SU-DHL-6 (cell line): ENCODE measurements at regions not wholly inside any gene's neighbourhood (a gene's known extent, or its start where the extent isn't known, plus 50 kb on each side); places are given as distances from the start of the nearest gene placed in this dataset.

Experiments used
- H2AFZ ChIP-seq: fragments of 200-600 bp; sonication (generic); 2 replicates; pipeline ENCODE4 v1.6.1; 2014; ENCODE audit warnings: low read depth, mild to moderate bottlenecking, moderate library complexity, mixed read lengths, antibody characterized with exemption, low read length; ENCODE audit not compliant: severe bottlenecking
- H3F3A ChIP-seq: fragments of 200-600 bp; shearing (Covaris generic); 2 replicates; pipeline ENCODE4 v1.6.0; 2016; ENCODE audit warnings: antibody characterized with exemption, mild to moderate bottlenecking; ENCODE audit not compliant: insufficient read depth
- H3K27ac ChIP-seq: fragments of 200-600 bp; sonication (generic); 2 replicates; pipeline ENCODE4 v1.5.1; 2016; ENCODE audit warnings: low read depth, mild to moderate bottlenecking, low read length, moderate library complexity, mixed read lengths
- H3K27me3 ChIP-seq: fragments of 200-600 bp; sonication (generic), shearing (Covaris generic); 2 replicates; pipeline ENCODE4 v1.6.0; 2014; ENCODE audit warnings: mild to moderate bottlenecking, low read length
- H3K36me3 ChIP-seq: fragments of 200-600 bp; sonication (generic); 2 replicates; pipeline ENCODE4 v1.6.1; 2014; ENCODE audit warnings: mild to moderate bottlenecking, low read length, mixed read lengths
- H3K4me2 ChIP-seq: fragments of 300-600, 200-600 bp; shearing (Covaris generic), sonication (generic); 2 replicates; pipeline ENCODE4 v1.6.0; 2014; ENCODE audit warnings: low read length, low read depth, mild to moderate bottlenecking; ENCODE audit not compliant: poor library complexity, severe bottlenecking
- H3K4me3 ChIP-seq: fragments of 200-600 bp; sonication (generic); 2 replicates; pipeline ENCODE4 v1.5.1; 2014; ENCODE audit warnings: antibody characterized with exemption, low read length, mild to moderate bottlenecking, mixed read lengths; ENCODE audit not compliant: insufficient read depth, poor library complexity, severe bottlenecking
- H3K79me2 ChIP-seq: fragments of 200-600 bp; sonication (generic); 2 replicates; pipeline ENCODE4 v1.6.1; 2014; ENCODE audit warnings: mild to moderate bottlenecking, low read length, moderate library complexity; ENCODE audit not compliant: insufficient read depth
- H3K9ac ChIP-seq: fragments of 200-600 bp; sonication (generic); 2 replicates; pipeline ENCODE4 v1.7.0; 2014; ENCODE audit warnings: mild to moderate bottlenecking, low read length
- H3K9me2 ChIP-seq: fragments of 200-600 bp; sonication (generic); replicated peaks from 2 replicates; pipeline ENCODE4 v1.6.1; 2014; ENCODE audit warnings: low read length; ENCODE audit not compliant: insufficient read depth
- H3K9me3 ChIP-seq: fragments of 200-600 bp; sonication (generic); 2 replicates; pipeline ENCODE4 v1.6.1; 2014; ENCODE audit warnings: low read length, mixed read lengths; ENCODE audit not compliant: insufficient read depth
- H4K20me1 ChIP-seq: fragments of 200-600 bp; sonication (generic); 2 replicates; pipeline ENCODE4 v1.6.1; 2014; ENCODE audit warnings: low read depth, mild to moderate bottlenecking, antibody characterized with exemption, low read length, moderate library complexity, mixed read lengths
- CTCF ChIP-seq: fragments of 200-600 bp; sonication (generic); IDR thresholded peaks from one replicate; pipeline ENCODE4 v1.5.1; 2017; ENCODE audit warnings: antibody characterized with exemption, mild to moderate bottlenecking, low read length, moderate library complexity; ENCODE audit not compliant: insufficient read depth, poor library complexity, severe bottlenecking
- EZH2phosphoT487 ChIP-seq: fragments of 200-600 bp; sonication (generic), shearing (Covaris generic); conservative IDR thresholded peaks from 2 replicates; pipeline ENCODE4 v1.6.1; 2018; ENCODE audit warnings: mild to moderate bottlenecking, antibody characterized with exemption, low read length, moderate library complexity, mixed read lengths

GRCh38 chr7:81420526-81421226 is 349.2 kb downstream of the HGF start:
- no peak overlapping the region for H3K4me3 ChIP-seq
- no peak overlapping the region for H3K27ac ChIP-seq

GRCh38 chr7:81419731-81420130 is 350.1 kb downstream of the HGF start:
- Histone ChIP-seq H2AFZ (no peak overlapping the region), H3K4me3 (no peak overlapping the region), H3K9me2 (no peaks in the 10 kb centered on the region), H3K79me2 (no peaks in the 10 kb centered on the region), H3K36me3 (no peaks in the 10 kb centered on the region), H3K27ac (no peak overlapping the region), H3K4me2 (no peak overlapping the region), H4K20me1 (no peaks in the 10 kb centered on the region), H3F3A (no peaks in the 10 kb centered on the region), H3K9me3 (no peaks in the 10 kb centered on the region), H3K9ac (no peak overlapping the region), H3K27me3 (no peaks in the 10 kb centered on the region)
- no peak for TF ChIP-seq CTCF
- TF ChIP-seq EZH2phosphoT487, result no peak

More at GRCh38 chr7:81420526-81421226, 349.2 kb downstream of the HGF start:
- Histone ChIP-seq H3K4me2 (no peak overlapping the region), H3K9me3 (no peaks in the 10 kb centered on the region), H3K79me2 (no peaks in the 10 kb centered on the region), H3K9ac (no peak overlapping the region), H3K9me2 (no peaks in the 10 kb centered on the region), H2AFZ (no peak overlapping the region), H3K36me3 (no peaks in the 10 kb centered on the region), H3K27me3 (no peaks in the 10 kb centered on the region), H4K20me1 (no peaks in the 10 kb centered on the region), H3F3A (no peaks in the 10 kb centered on the region)
- no peak for TF ChIP-seq CTCF
- no peak for TF ChIP-seq EZH2phosphoT487

GRCh38 chr7:81416659-81417058 is 353.2 kb downstream of the HGF start:
- H3K9me2 ChIP-seq, result no peaks in the 10 kb centered on the region
- H3K9me3 ChIP-seq, result no peaks in the 10 kb centered on the region
- H3F3A ChIP-seq, result no peaks in the 10 kb centered on the region
- no peaks in the 10 kb centered on the region for H4K20me1 ChIP-seq
- TF ChIP-seq CTCF, result no peak
- no peak for TF ChIP-seq EZH2phosphoT487
- H3K9ac ChIP-seq, result no peak overlapping the region
- no peak overlapping the region for H3K4me2 ChIP-seq
- H3K27ac ChIP-seq, result no peak overlapping the region
- no peaks in the 10 kb centered on the region for H3K27me3 ChIP-seq
- no peaks in the 10 kb centered on the region for H3K36me3 ChIP-seq
- H3K79me2 ChIP-seq, result no peaks in the 10 kb centered on the region
- H2AFZ ChIP-seq, result no peak overlapping the region
- H3K4me3 ChIP-seq, result no peak overlapping the region
